GM04503 (cell line): ENCODE measurements at regions not wholly inside any gene's neighbourhood (a gene's known extent, or its start where the extent isn't known, plus 50 kb on each side); places are given as distances from the start of the nearest gene placed in this dataset.
"Not testable (repeated sequence)": the region's sequence is repeated elsewhere in the genome, so short reads cannot be mapped to it uniquely, and the experiment has no call there.

Experiments used
- DNase-seq: peaks from one replicate; pipeline ENCODE4 v3.0.0-alpha.2; 2012; ENCODE audit warnings: low read depth

DNA sequence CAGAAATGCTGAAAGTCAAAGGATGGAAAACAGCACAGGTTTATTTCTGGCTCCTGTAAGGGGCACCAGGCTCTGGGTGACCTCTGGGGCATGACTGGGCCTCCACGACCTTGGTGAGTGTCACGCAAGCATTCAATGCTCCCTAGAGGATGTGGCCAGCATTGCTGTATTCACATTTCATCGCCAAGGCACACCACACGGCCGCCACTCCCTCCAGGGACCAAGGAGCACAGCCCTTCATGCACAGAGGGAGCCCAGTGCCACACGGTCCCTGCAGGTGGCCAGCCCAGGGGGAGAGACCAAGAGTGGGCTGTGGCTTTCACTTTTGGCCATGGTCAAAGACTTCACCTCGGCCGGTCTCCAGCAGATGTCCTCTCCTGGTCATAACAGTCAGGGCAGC is 137.4 kb upstream of the TNRC6C start:
- DNase-seq: no peak

DNA sequence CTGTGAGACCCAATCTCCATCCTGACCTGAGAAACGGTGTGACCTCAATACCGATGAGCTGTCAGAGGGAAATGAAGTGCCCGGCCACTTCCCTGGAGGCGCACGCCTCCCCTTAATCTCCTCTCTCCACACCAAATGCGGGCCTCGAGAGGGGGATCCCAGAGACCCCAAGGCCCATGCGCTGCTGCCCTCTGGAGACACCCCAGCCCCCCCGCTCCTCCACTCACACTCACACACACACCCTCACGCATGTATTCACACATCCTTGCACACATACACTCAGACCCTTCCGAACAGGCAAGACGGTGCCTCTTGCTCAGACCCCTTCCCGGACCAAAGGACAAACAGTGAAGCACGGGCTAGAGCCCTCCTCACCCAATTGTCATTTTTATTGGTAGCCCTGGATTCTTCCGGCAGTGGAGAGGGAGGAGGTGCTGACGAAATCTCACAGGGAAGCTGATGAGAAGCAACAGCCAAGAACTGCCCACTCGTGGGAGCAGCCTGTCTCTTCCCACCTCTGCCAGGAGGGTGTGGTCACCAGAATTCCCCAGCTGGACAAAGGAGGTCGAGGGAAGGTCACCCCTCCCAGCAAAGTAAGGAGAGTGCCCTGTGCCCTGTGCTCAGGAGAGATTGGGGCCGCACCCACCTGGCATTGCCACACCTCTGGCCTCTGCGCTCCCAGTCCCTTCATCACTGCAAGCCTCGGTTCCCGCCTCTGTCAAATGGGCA is 136.0 kb upstream of the TNRC6C start:
- DNase-seq: no peak

DNA sequence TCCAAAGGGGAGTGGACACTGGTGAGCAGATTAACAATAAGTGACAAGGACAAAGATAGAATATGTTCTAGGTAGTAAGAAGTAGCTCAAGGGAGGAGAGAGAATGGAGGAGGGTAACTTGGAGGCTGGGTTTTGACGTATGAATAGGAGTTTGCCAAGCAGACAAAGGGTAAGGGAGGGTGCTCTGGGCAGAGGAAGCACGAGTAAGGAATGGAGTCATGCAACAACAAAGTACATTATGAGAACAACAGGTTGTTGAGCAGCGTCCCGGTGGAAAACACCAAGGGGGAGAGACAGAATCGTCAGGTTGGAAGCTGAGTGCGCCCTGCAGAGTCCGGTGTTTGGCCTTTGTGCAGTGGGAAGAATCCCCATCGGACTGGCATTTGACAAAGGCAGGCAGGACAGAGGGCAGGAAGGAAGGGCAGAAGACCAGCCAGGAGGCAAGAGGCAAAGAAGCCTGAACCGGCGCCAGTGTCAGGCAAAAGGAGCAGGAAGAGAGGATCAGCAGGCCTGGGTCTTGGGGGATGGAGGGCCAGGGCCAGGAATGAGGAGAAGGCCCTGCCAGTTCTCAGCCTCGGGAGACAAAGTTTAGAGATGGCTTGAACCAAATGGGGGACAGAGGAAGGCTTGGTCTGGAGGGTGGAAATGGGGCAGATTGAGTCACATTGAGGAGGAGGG is 134.3 kb upstream of the TNRC6C start:
- no peak for DNase-seq

DNA sequence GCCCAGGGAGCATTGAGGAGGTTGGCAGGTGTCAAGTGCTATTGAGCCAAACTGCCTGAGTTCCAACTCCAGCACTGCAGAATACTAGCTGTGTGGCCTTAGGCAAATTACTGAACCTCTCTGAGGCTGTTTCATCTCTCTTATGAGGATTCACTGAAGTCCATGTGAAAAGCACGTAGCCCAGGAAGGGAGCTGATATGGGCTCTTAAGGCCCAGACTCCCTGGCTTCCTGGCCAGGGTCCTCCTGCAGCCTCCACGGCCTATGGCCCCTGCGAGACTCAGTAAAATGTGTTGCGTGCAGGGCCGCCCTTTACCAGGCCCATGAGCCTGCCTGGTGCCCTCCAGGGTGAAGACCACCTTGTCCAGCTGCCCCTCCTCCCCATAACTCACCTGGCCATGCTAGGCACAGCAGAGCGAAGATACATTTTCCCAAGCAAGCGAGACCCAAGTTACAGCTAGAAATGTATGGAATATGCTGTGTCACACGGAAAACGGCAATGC is 133.7 kb upstream of the TNRC6C start:
- DNase-seq: no peak

DNA sequence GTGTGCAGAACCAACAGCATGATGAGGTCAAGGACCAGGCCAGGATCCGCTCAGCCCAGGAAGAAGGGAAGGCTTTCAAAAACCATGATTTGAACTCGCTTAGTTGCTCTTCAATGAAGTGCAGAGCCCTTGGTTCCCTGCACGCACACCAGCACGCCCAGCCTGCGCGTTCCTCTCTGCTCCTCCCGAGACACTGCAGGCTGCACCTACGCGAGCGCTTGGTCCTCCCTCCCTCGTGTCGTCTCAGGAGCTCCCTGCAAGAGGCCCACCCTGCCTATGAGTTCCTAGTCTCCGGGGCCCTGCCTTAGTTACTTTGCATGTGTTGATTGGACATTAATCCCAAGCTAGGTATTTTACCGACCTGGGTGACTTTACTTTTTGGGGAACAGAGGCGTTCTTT is 132.9 kb upstream of the TNRC6C start:
- no peak for DNase-seq

DNA sequence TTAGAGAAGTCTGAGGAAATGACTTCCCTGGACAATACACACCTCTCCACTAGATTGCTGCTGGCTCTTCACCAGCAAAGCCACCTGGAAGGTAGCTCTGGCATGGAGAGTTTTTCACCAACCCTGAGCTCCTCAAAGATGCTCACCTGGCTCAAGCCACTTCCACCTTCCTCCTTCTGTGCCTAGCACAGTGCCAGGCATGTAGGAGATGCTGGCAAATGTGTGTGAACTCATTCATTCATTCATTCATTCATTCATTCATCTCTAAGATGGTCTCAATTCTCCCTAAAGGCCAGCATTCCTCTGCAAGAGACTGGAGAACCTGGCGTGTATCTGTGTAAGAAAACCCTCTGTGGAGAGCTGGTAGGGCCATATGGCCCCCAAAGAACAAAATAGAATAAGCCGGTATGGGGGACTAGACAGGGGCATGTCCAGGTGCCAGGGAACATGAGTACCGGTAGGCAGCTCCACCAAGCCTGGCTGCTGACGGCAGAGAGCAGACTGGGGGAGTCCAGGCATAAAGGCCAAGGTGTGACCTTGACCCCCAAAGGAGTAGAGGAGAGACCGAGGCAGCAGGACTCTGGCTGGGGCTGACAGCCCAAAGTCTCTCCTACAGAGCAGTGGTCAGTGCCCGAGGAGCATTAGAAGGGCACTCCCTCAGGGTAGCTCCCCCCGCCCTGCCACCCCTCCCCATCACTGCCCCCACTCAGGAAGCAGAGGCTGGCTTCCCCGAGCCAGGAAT is 132.2 kb upstream of the TNRC6C start:
- DNase-seq: no peak

DNA sequence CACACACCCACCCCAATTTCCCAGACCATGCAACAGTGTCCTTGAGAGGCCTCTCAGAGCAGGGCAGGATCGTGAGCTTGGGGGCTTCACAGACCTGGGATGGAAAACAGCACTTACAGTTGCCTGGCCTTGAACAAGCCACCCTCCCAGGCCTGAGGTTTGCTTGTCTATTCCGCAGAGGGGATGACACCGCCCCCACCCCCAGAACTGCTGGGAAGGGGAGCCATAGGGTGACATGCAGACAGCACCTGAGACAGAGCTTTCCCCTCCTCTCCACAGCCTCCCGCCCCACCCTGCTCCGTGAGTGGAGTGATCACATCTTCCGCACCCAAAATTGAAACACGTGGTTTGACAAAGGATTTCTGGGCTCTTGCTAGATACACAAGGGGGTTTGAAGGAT is 131.5 kb upstream of the TNRC6C start:
- no peak for DNase-seq

DNA sequence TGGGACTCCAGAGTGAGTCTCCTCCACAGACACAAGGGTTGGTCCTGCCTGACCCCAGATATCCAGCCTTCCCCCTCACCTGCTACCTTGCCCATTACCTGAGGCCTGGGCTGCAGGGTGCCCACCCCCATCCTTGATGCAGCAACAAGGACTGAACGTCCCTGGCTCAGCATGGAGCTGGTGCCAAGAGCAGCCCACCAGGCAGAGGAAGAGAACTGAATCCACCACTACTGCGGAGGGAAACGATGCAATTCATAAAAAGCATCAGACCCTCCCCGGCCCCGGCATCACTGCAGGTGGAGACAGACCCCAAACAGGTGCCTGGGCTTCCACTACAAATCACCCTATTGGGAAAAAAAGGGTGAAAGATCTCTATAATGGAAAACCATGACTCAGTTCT is 131.0 kb upstream of the TNRC6C start:
- DNase-seq: no peak

DNA sequence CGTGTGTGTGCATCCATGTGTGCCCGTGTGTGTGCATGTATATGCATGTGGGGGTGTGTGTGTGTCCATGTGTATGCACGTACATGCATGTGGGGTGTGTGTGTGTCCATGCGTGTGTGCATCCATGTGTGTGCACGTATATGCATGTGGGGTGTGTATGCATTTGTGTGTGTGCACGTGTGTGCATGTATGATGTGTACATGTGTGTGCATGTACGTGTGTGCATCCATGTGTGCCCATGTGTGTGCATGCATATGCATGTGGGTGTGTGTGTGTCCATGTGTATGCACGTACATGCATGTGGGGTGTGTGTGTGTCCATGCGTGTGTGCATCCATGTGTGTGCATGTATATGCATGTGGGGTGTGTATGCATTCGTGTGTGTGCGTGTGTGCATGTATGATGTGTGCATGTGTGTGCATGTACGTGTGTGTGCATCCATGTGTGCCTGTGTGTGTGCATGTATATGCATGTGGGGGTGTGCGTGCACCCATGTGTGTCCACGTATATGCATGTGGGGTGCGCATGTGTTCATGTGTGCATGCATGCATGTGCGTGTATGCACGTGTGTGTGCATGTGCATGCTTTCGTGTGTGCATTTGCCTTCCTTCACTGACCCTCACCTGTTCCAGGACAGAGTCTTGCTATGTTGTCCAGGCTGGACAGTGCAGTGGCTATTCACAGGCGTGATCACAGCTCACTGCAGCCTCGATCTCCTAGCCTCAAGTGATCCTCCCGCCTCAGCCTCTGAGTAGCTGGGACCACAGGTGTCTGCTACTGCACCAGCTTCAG is 129.6 kb upstream of the TNRC6C start:
- DNase-seq: no peak

DNA sequence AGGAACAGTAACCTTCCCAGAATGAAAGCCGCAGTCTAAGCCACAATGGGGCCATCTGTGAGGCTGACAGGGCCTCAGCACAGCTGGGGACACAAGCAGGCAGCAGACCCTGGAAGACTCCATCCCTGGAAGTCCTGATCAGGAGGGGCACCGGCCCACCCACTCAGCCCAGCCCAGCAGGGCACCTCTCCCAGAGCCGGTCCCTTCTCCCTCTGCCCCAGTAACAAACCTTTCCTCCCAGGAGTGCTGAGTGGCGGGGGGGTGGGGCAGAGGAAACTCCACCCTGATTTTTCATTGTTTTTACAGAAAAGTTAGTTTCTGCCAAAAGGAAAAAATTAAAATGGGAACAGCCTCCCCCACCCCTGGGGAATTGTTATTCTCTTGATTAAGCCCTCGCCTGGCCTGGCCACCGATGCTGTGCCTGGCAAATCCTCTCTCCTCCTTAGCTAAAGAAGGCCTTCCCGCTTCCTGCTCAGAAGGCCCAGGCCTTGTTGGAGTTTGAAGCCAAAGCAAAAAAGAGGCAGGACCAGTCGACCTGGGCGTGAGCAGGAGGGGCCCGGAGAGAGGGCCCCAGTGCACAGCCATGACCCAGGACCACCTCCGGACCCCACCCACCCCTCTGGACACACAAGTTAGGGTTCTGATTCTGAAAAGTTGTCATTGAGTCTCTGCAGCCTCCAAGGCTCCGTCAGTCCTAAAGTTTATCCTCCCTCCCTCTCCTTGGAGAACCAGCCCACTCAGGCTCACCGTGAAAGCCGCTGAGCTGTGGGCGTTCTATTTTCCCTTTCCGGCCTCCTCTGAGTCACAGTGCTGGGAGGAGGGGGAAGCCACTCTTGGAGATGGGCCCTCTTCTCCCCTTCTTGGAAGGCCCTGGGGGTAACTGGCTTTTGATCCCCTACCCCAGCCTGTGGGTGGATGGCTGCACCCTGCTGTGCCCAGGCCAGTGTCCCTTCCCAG is 128.4 kb upstream of the TNRC6C start:
- DNase-seq: no peak

DNA sequence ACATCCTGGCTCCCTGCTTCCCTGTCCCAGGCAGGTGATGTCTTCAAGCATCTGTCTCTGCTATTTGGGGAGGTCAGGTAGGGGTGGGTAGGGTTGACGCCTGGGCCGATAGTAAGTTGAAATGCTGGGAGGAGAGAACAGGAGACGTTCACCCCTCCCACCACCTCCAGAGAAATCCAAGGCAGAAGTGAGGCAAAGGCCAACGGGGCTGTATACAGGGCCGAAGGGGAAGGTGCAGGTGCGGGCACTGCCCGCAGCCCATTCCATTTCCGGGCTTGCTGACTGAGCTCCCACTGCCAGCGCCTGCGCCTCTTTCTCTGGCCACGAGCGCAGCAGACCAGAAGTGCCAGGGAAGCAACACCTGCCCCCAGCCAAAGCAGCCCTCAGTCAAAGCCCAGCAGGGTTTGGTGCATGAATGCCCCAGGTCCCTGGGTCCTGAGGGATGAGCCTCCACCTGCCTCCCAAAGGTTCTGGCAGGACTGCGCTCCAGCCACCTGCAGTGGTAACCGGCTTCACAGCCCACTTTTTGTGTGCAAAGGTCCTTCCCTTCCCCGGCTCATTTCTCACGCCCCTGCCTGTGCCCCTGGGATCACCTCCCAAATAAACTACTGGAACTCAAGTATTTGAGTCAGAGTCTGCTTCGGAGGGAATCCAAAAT is 127.6 kb upstream of the TNRC6C start:
- DNase-seq: no peak

DNA sequence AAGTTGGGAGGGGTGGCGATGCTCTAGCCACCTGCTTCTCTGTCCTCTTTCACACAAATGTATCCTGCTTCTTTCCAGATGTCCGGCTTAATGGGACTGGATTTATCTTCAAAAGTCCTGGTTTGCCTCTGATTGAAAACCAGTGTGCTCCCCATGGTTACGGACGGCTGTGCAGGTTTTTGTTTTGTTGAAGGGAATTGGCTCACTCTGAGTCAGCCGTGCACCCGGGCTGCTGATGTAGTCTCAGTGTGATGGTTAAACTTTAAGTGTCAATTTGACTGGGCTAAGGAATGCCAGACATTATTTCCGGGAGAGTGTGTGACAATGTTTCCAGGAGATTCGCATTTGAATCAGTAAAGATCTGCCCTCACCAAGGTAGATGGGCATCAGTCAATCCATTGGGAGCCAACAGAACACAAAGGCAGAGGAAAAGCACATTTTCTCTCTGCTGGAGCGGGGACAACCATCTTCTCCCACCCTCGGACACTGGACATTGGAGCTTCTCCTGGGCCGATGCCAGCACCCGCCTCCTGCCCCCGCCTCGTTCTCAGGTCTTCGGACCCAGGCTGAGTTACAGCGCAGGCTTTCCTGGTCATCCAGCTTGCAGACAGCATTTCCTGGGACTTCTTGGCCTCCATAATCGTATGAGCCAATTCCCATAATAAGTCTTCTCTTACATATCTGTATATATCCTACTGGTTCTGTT is 126.9 kb upstream of the TNRC6C start:
- no peak for DNase-seq

DNA sequence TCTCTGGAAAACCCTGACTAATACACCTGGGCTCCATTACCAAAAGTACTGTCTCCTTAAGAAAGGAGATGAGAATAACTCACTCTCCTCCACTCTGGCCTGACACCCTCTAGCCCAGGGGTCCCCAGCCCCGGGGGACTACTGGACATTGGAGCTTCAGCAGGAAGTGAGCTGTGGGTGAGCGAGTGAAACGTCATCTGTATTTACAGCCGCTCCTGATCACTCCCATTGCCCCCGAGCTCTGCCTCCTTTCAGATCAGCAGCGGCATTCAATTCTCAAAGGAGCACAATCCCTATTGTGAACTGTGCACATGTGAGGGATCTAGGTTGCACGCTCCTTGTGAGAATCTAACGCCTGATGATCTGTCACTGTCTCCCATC is 126.3 kb upstream of the TNRC6C start:
- no peak for DNase-seq

DNA sequence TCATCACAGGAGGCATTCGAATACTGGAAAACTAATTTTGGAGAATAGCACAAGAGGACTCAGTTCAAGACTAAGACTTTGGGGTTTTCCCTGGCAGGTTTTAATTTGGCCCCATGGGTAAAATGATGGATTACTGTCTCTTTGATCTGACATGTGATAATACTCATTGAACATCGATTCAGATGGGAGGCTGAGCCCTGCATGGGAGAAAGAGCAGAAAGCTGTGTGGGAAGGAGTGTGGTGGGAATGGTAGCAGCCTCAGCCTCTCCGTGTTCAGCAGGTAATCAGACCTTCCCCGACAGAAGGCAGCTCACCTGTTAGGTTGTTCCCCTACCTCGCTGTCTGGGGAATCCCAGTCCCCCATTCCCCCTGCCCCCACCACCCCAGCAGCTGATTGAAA is 124.7 kb upstream of the TNRC6C start:
- DNase-seq: no peak

DNA sequence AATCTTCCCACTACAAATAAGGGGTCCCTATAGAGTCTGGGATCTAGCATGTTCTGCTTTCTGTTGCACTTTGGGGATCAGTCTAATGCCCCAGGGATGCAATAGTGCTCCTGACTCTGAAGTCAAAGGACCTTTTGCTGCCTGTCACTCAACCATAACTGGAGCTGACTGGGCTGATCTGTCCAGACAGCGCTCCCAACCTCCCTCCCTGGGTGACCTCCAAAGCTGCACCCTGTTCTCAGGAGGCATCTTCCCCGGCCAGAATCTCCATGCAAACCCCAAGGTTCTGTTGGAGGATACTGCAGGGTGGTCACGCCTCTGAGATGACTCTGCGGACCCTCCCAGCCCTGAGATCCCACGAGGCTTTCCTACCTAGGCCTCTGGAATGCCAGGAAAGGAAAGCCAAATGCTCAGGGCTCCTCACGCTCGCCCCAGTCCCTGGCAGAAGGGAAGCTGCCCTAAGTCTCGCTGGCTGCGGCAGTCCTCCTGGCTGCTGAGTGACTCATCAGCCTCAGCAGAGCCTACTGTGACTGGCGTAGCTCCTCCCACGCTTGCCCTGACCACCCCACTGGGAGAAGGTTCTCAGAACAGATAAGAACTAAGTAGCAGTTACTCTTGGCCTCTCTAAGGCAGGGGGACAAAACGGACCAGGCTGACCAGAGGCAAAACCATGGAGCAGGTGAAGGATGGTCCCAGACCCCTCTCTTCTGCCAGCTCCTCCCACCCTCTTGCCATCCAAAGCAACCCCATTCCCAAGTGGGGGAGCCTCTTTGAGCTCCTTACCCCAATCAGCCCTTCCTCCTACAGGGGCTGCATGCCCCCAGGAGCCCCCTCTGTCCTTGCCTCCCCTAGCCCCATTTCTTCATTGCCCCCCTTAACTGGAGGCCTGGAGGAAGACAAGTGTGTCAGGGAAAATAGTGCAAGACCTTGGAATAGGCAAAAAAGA is 124.1 kb upstream of the TNRC6C start:
- DNase-seq: no peak

DNA sequence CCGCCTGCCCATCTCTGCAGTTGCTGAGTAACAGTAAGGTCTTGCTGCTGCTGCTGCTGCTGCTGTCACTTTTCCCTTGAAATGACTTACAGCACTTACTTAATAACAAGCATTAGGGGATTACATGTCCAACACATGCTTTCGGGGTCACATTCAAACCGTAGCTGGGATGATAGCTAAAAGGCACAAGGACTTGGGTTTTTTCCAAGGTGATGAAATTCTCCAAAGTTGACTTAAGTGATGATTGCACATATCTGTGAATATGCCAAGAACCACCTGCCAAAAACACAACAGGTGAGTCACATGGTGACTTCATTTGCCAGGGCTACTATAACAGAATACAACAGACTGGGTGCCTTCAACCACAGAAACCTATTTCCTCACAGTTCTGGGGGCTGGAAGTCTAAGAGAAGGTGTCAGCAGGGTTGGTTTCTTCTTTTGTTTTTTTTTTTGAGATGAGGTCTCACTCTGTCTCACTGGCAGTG is 121.9 kb upstream of the TNRC6C start:
- DNase-seq: no peak

DNA sequence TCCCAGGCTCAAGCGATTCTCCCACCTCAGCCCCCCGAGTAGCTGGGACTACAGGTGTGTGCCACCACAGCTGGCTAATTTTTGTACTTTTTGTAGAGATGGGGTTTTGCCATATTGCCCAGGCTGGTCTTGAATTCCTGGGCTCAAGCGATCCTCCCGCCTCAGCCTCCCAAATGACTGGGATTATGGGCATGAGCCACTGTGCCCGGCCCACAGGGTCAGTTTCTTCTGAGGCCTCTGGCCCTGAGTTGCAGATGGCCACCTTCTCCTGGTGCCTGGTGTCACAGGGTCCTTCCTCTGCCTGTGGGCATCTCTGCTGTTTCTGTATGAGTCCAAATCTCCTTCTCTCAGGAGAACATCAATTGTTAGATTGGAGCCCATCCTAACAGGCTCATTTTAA is 121.4 kb upstream of the TNRC6C start:
- DNase-seq: not testable (repeated sequence)

DNA sequence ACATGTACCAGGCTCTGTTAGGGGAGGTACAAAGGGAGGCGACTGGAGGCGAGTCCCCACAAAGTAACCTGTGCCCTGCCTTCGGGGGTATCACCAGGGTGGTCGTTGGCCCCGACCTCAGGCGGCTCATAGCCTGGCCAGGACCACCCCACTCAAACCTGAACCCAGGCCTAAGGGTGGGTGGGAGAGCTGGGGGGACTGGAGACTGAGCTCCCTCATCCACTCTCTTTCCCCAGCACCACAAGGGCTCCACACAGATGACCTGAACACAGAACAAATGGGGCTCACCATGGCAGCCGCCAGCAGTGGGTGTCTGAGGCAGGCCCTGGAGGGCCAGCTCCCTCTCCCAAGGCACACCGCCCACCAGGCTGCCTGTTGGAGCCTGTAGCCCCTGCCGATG is 120.6 kb upstream of the TNRC6C start:
- no peak for DNase-seq
